ENCODE measurements at regions not wholly inside any gene's neighbourhood (a gene's known extent, or its start where the extent isn't known, plus 50 kb on each side); places are given as distances from the start of the nearest gene placed in this dataset.

DNA sequence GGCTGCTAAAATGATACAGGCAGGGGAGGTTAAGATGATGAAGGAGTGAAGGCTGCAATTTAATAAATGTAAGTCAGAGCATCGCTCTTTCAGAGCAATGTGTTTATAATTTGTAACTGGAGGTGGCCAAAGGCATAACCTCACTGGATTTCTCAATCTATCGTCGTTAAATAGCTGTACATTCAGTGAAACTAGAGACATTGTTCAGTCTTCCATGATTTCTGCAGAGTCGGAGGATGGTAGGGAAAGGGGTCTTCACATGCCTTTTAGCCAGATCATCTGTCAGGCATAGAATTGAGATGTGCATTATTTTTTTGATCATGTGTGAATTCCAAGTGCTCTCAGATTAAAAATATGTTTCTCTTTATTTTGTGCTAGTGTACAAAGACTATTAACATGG is 315.4 kb downstream of the OXSM start:
- no peak for TF ChIP-seq EP300 (IDR thresholded peaks at IDR 0.05)
- no peak for TF ChIP-seq POLR2A (IDR thresholded peaks at IDR 0.05)

Measured in tibial nerve (tissue), 3 donors.